ENCODE measurements at regions not wholly inside any gene's neighbourhood (a gene's known extent, or its start where the extent isn't known, plus 50 kb on each side); places are given as distances from the start of the nearest gene placed in this dataset.

DNA sequence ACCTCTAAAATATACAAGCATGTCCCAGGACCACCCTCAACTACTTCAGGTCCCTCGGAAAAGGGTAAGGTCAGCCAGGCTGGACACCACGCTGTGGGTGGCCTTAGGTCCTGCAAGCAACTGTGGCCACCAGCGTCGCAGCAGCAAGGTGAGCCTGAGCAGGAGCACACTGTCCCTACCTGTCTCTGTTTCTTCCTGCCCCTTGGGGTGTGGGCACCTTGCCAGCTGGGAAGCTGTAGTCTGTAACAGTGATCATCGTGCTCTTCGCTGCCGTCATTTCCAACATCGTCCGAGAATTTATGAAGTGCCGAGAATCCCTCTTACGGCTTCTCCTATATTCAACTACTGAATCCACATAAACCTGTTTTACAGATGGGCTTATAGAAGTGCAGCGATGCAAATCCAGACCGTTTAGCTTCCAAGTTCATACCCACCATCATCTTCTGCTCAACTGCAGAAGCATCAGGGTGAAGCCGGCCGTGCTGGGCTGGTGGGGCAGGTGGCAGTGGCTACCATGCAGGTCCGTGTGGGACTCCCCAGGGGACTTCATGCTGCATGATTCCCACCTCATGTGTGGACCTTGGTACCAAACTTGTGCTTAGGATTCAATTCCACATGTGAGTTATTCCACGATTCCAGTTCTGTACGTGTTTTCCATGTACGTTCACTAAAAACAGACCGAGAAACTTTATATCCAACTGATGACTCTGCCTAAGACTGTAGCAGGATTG, 361.3 kb upstream of the SFSWAP start:
- TF ChIP-seq, protein P1, sequence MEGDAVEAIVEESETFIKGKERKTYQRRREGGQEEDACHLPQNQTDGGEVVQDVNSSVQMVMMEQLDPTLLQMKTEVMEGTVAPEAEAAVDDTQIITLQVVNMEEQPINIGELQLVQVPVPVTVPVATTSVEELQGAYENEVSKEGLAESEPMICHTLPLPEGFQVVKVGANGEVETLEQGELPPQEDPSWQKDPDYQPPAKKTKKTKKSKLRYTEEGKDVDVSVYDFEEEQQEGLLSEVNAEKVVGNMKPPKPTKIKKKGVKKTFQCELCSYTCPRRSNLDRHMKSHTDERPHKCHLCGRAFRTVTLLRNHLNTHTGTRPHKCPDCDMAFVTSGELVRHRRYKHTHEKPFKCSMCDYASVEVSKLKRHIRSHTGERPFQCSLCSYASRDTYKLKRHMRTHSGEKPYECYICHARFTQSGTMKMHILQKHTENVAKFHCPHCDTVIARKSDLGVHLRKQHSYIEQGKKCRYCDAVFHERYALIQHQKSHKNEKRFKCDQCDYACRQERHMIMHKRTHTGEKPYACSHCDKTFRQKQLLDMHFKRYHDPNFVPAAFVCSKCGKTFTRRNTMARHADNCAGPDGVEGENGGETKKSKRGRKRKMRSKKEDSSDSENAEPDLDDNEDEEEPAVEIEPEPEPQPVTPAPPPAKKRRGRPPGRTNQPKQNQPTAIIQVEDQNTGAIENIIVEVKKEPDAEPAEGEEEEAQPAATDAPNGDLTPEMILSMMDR (IDR thresholded peaks at IDR 0.05; ENCODE audit: control extremely low read depth, extremely low read depth, low read depth, missing control alignments): no peak
- CTCF ChIA-PET: no interaction called here
- POLR2A ChIA-PET: no interaction called here
- DNase-seq (ENCODE audit: extremely low spot score): no peak

DNA sequence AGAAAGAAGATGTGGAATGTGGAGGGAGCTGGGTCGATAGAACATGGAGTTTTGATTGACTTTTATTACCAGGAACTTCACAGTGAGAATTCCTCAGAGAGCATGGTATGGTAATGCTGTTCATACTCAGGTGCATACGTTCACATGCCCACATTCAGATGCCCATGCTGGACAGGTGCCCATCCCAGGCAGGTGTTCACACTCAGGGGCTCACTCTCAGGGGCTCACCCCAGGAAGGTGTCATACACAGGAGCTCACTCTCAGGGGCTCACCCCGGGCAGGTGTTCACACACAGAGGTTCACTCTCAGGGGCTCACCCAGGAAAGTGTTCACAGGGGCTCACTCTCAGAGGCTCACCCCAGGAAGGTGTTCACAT, 360.0 kb upstream of the SFSWAP start:
- POLR2A ChIA-PET: no interaction called here
- CTCF ChIA-PET: no interaction called here
- DNase-seq (ENCODE audit: extremely low spot score): peak; percentile 7
- TF ChIP-seq, protein P1 (IDR thresholded peaks at IDR 0.05; ENCODE audit: control extremely low read depth, extremely low read depth, low read depth, missing control alignments): no peak

- CTCF ChIA-PET: interaction anchor here (0.9 kb wide), 1 partner anchor 29 kb away, joined by 4 read pairs; no protein-coding TSS in a partner anchor
- POLR2A ChIA-PET: no interaction called here
- TF ChIP-seq, protein P1 (IDR thresholded peaks at IDR 0.05; ENCODE audit: control extremely low read depth, extremely low read depth, low read depth, missing control alignments): no peak
- peak; percentile 17 for DNase-seq (ENCODE audit: extremely low spot score)
Observed at GRCh38 chr12:131351319-131352028, 359.4 kb upstream of the SFSWAP start.

DNA sequence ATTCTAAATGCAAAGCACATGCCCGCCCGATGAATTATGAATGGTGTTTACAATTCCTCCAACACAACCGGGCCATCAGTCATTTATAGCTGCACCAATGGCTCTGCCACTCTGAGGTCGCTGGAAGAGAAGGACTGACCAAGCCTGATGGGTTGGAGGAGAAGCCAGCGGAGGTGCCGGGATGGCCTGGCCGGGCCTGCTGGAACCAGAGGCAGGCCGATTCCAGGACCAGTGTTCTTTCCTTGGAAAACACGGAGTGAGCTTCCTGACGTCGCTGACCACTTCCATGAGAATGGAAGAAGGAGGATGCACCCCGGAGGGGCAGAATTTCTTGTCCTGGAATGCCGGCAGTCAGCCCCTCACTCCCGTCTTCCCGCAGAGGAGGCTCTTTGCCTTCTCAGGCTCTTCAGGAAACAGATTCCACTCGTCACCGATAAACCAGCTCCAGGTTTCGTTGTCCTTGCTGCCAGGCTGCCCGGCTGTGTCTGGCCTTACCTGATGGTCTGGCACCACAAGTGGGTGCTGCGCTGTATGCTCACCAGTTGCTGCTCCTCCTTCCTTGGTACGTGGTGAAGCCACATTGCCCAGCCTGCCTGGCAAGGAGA, 358.5 kb upstream of the SFSWAP start:
- DNase-seq (ENCODE audit: extremely low spot score): no peak
- ChIA-PET CTCF (interaction anchor here (0.9 kb wide), 1 partner anchor 28 kb away, joined by 4 read pairs; no protein-coding TSS in a partner anchor), POLR2A (no interaction called here)

DNA sequence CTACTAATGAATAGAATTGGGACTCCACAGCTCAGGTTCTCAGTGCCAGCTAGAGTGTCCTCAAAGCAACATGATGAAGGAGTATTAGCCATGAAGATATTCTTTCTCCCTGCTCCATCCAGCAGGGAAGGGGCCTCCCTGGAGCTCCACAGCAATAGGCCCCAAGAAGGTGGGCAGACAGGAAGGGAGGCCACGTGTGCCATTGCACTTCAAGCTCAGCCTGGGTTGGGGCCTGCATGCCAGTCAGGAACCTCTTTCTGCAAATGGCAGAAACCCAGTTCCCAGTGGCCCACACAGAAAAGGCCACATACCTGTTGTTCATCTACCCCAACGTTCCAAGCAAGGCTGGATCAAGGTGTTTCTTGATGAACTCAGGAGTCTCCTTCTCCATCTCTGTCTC, 357.5 kb upstream of the SFSWAP start:
- TF ChIP-seq, protein P1 (IDR thresholded peaks at IDR 0.05; ENCODE audit: control extremely low read depth, extremely low read depth, low read depth, missing control alignments): no peak
- CTCF ChIA-PET: no interaction called here
- POLR2A ChIA-PET: no interaction called here
- peak; percentile 7 for DNase-seq (ENCODE audit: extremely low spot score)

More for the DNA sequence above, 358.5 kb upstream of the SFSWAP start:
- TF ChIP-seq, protein P1 (IDR thresholded peaks at IDR 0.05; ENCODE audit: control extremely low read depth, extremely low read depth, low read depth, missing control alignments): no peak

DNA sequence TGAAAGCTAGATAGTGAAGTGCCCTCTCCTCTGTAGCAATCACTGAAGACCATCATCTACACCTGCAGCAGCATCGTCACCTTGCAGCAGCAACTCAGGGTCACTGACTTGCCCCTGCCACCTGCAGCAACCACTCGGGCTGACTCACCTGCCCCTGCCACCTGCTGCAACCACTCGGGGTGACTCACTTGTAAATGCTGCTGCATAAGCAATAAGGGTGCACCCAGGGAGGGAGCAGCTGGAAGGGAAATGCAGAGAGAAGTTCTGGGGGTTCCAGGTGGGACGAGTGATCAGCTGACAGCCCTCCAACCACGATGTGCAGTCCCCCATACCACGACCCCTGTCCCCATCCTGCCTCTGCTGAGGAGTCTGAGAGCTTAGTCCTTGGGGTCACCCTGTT, 357.1 kb upstream of the SFSWAP start:
- TF ChIP-seq, protein P1 (IDR thresholded peaks at IDR 0.05; ENCODE audit: control extremely low read depth, extremely low read depth, low read depth, missing control alignments): no peak
- CTCF ChIA-PET: no interaction called here
- no peak for DNase-seq (ENCODE audit: extremely low spot score)
- POLR2A ChIA-PET: no interaction called here

Measured in GM10248 (cell line).